ENCODE measurements at regions not wholly inside any gene's neighbourhood (a gene's known extent, or its start where the extent isn't known, plus 50 kb on each side); places are given as distances from the start of the nearest gene placed in this dataset.

GRCh38 chr7:46191776-46192175 lies 270.7 kb upstream of the IGFBP3 start:
- Mint-ChIP-seq H3K27me3 (ENCODE audit: low read depth in 2 of 2) (no peaks in the 10 kb centered on the region), H3K4me3 (no peak overlapping the region), H3K4me1 (no peaks in the 10 kb centered on the region), H3K9me3 (peaks cover 6 to 13% of the 10 kb centered on the region in 2 donors), H3K36me3 (no peaks in the 10 kb centered on the region), H3K27ac (no peak overlapping the region)
- H3K4me3 ChIP-seq (ENCODE audit: low read length) = no peak overlapping the region
- intact Hi-C loops (cut with micrococcal nuclease) = no loop called here
- TF ChIP-seq CTCF (IDR thresholded peaks at IDR 0.05) = no peak
- 76% methylated on average over 2 of the region's 4 CpGs for WGBS (ENCODE audit: insufficient coverage)
- no peaks in the 10 kb centered on the region for H3K27me3 ChIP-seq (ENCODE audit: control insufficient read depth, insufficient read depth, low read length)
- DNase-seq (no peak), ATAC-seq (no peak)
- H3K27ac ChIP-seq (ENCODE audit: low read length) = no peak overlapping the region
- no peaks in the 10 kb centered on the region for H3K36me3 ChIP-seq (ENCODE audit: control insufficient read depth, insufficient read depth, low read length)
- no peaks in the 10 kb centered on the region for H3K4me1 ChIP-seq (ENCODE audit: control insufficient read depth, insufficient read depth, low read length)
- no peaks in the 10 kb centered on the region for H3K9me3 ChIP-seq (ENCODE audit: control insufficient read depth, insufficient read depth, low read length)

GRCh38 chr7:46191296-46191695 lies 270.2 kb upstream of the IGFBP3 start:
- no peaks in the 10 kb centered on the region for H3K9me3 ChIP-seq (ENCODE audit: control insufficient read depth, insufficient read depth, low read length)
- H3K4me1 Mint-ChIP-seq = no peaks in the 10 kb centered on the region
- ATAC-seq = no peak
- no peak for DNase-seq
- peaks cover 6 to 13% of the 10 kb centered on the region in 2 donors for H3K9me3 Mint-ChIP-seq
- no peaks in the 10 kb centered on the region for H3K27me3 Mint-ChIP-seq (ENCODE audit: low read depth in 2 of 2)
- 95% methylated on average over 3 of the region's 3 CpGs for WGBS (ENCODE audit: insufficient coverage)
- TF ChIP-seq CTCF (IDR thresholded peaks at IDR 0.05) = no peak
- no peak overlapping the region for H3K27ac ChIP-seq (ENCODE audit: low read length)
- no peaks in the 10 kb centered on the region for H3K27me3 ChIP-seq (ENCODE audit: control insufficient read depth, insufficient read depth, low read length)
- intact Hi-C loops (cut with micrococcal nuclease) = no loop called here
- H3K4me3 Mint-ChIP-seq = no peak overlapping the region
- H3K4me3 ChIP-seq (ENCODE audit: low read length) = no peak overlapping the region
- H3K36me3 ChIP-seq (ENCODE audit: control insufficient read depth, insufficient read depth, low read length) = no peaks in the 10 kb centered on the region
- H3K4me1 ChIP-seq (ENCODE audit: control insufficient read depth, insufficient read depth, low read length) = no peaks in the 10 kb centered on the region
- H3K27ac Mint-ChIP-seq = no peak overlapping the region
- no peaks in the 10 kb centered on the region for H3K36me3 Mint-ChIP-seq

GRCh38 chr7:46189255-46189790 lies 268.3 kb upstream of the IGFBP3 start:
- Histone ChIP-seq H3K4me1 (ENCODE audit: control insufficient read depth, insufficient read depth, low read length) (no peaks in the 10 kb centered on the region), H3K4me3 (ENCODE audit: low read length) (no peak overlapping the region), H3K27me3 (ENCODE audit: control insufficient read depth, insufficient read depth, low read length) (no peaks in the 10 kb centered on the region), H3K9me3 (ENCODE audit: control insufficient read depth, insufficient read depth, low read length) (no peaks in the 10 kb centered on the region), H3K27ac (ENCODE audit: low read length) (no peak overlapping the region), H3K36me3 (ENCODE audit: control insufficient read depth, insufficient read depth, low read length) (no peaks in the 10 kb centered on the region)
- DNase-seq = no peak
- TF ChIP-seq CTCF (IDR thresholded peaks at IDR 0.05) = no peak
- WGBS (ENCODE audit: insufficient coverage) = 80% methylated on average over 4 of the region's 4 CpGs
- no peaks in the 10 kb centered on the region for H3K4me1 Mint-ChIP-seq
- intact Hi-C loops (cut with micrococcal nuclease) = no loop called here
- no peak overlapping the region for H3K27ac Mint-ChIP-seq
- no peak overlapping the region for H3K4me3 Mint-ChIP-seq
- no peaks in the 10 kb centered on the region for H3K27me3 Mint-ChIP-seq (ENCODE audit: low read depth in 2 of 2)
- ATAC-seq = no peak
- no peaks in the 10 kb centered on the region for H3K36me3 Mint-ChIP-seq
- peaks cover 5 to 10% of the 10 kb centered on the region in 2 donors for H3K9me3 Mint-ChIP-seq

GRCh38 chr7:46186131-46186530 lies 265.1 kb upstream of the IGFBP3 start:
- Mint-ChIP-seq H3K4me3 (no peak overlapping the region), H3K36me3 (no peaks in the 10 kb centered on the region), H3K27me3 (ENCODE audit: low read depth in 2 of 2) (no peaks in the 10 kb centered on the region), H3K9me3 (peaks cover 4 to 8% of the 10 kb centered on the region in 2 donors), H3K4me1 (no peaks in the 10 kb centered on the region), H3K27ac (no peak overlapping the region)
- no peak for TF ChIP-seq CTCF (IDR thresholded peaks at IDR 0.05)
- no peak for ATAC-seq
- Histone ChIP-seq H3K36me3 (ENCODE audit: control insufficient read depth, insufficient read depth, low read length) (no peaks in the 10 kb centered on the region), H3K4me1 (ENCODE audit: control insufficient read depth, insufficient read depth, low read length) (no peaks in the 10 kb centered on the region), H3K27ac (ENCODE audit: low read length) (no peak overlapping the region), H3K27me3 (ENCODE audit: control insufficient read depth, insufficient read depth, low read length) (no peaks in the 10 kb centered on the region), H3K4me3 (ENCODE audit: low read length) (no peak overlapping the region), H3K9me3 (ENCODE audit: control insufficient read depth, insufficient read depth, low read length) (no peaks in the 10 kb centered on the region)
- no peak for DNase-seq
- WGBS (ENCODE audit: insufficient coverage) = no CpG with 5 or more reads among the region's 1 CpG
- intact Hi-C loops (cut with micrococcal nuclease) = no loop called here

Measured in natural killer cell (primary cell).